PC-9 (cell line): ENCODE measurements at regions not wholly inside any gene's neighbourhood (a gene's known extent, or its start where the extent isn't known, plus 50 kb on each side); places are given as distances from the start of the nearest gene placed in this dataset.
"Not testable (repeated sequence)": the region's sequence is repeated elsewhere in the genome, so short reads cannot be mapped to it uniquely, and the experiment has no call there.

Experiments used
- BruUV-seq: library from RNA; stranded (reverse); fragments of 400-500 nt; replicated peaks from 2 replicates; lab custom pipeline; 2021; lab: Mats Ljungman, UMichigan
- CTCF ChIA-PET: fragments of 300-600 bp; sonication (Branson Sonifier 250); formaldehyde crosslinking; loops from one replicate; lab custom pipeline; 2022; ENCODE audit warnings: antibody characterized with exemption; lab: Charles Lee
- POLR2A ChIA-PET: fragments of 300-600 bp; sonication (Branson Sonifier 250); formaldehyde crosslinking; loops from one replicate; lab custom pipeline; 2022; ENCODE audit warnings: antibody characterized with exemption; ENCODE audit not compliant: unreplicated experiment; lab: Charles Lee
- DNase-seq, 2 experiments: peaks; one replicate each; pipeline versions ENCODE4 v3.0.0 to v3.0.0-alpha.2; 2015 to 2022; ENCODE audit warnings: mixed read lengths in 1 of 2
- H2AFZ ChIP-seq: fragments of 200-600 bp; sonication (generic); 2 replicates; pipeline ENCODE4 v1.8.1; 2017; ENCODE audit warnings: antibody characterized with exemption
- H3F3A ChIP-seq: fragments of 200-600 bp; sonication (generic); 2 replicates; pipeline ENCODE4 v1.8.1; 2017; ENCODE audit warnings: antibody characterized with exemption, mild to moderate bottlenecking, low read depth; ENCODE audit not compliant: insufficient read depth
- H3K27ac ChIP-seq: fragments of 200-600 bp; sonication (generic); 2 replicates; pipeline ENCODE4 v1.6.1; 2016; ENCODE audit warnings: mixed run types
- H3K27me3 ChIP-seq: fragments of 200-600 bp; sonication (generic); 2 replicates; pipeline ENCODE4 v1.6.1; 2016; ENCODE audit warnings: low read depth, mixed run types; ENCODE audit not compliant: insufficient read depth
- H3K36me3 ChIP-seq: fragments of 200-600 bp; sonication (generic); 2 replicates; pipeline ENCODE4 v1.6.1; 2016; ENCODE audit warnings: low read depth, mixed run types
- H3K4me1 ChIP-seq: fragments of 200-600 bp; sonication (generic); replicated peaks from 2 replicates; pipeline ENCODE4 v1.6.1; 2016; ENCODE audit warnings: mixed run types; ENCODE audit not compliant: insufficient read depth
- H3K4me2 ChIP-seq: fragments of 200-600 bp; sonication (generic); 2 replicates; pipeline ENCODE4 v1.6.1; 2017; ENCODE audit warnings: mixed run types
- H3K4me3 ChIP-seq: fragments of 200-600 bp; sonication (generic); 2 replicates; pipeline ENCODE4 v1.6.1; 2016; ENCODE audit warnings: mixed run types
- H3K79me2 ChIP-seq: fragments of 200-600 bp; sonication (generic); 2 replicates; pipeline ENCODE4 v1.6.1; 2017; ENCODE audit warnings: low read depth, mixed run types
- H3K9me2 ChIP-seq: fragments of 200-600 bp; sonication (generic); 2 replicates; pipeline ENCODE4 v1.8.1; 2017; ENCODE audit warnings: mild to moderate bottlenecking; ENCODE audit not compliant: insufficient read depth
- H3K9me3 ChIP-seq: fragments of 200-600 bp; sonication (generic); 2 replicates; pipeline ENCODE4 v1.8.1; 2016; ENCODE audit warnings: low read depth; ENCODE audit not compliant: insufficient read depth
- H4K20me1 ChIP-seq: fragments of 200-600 bp; sonication (generic); 2 replicates; pipeline ENCODE4 v1.8.1; 2017; ENCODE audit not compliant: insufficient read depth
- CTCF ChIP-seq: fragments of 200-600 bp; sonication (generic); conservative IDR thresholded peaks from 2 replicates; pipeline ENCODE4 v1.6.1; 2017; ENCODE audit warnings: mixed run types, antibody characterized with exemption, mild to moderate bottlenecking, moderate library complexity
- EZH2 ChIP-seq: fragments of 200-600 bp; sonication (generic); IDR thresholded peaks from 2 replicates; pipeline ENCODE4 v1.8.0; 2017; ENCODE audit warnings: antibody characterized with exemption, low read depth
- intact Hi-C: fragments of 100-400 bp; cut with micrococcal nuclease; formaldehyde crosslinking; loops from one replicate; pipeline ENCODE4 v1.10.0; 2022; ENCODE audit not compliant: unreplicated experiment

DNA sequence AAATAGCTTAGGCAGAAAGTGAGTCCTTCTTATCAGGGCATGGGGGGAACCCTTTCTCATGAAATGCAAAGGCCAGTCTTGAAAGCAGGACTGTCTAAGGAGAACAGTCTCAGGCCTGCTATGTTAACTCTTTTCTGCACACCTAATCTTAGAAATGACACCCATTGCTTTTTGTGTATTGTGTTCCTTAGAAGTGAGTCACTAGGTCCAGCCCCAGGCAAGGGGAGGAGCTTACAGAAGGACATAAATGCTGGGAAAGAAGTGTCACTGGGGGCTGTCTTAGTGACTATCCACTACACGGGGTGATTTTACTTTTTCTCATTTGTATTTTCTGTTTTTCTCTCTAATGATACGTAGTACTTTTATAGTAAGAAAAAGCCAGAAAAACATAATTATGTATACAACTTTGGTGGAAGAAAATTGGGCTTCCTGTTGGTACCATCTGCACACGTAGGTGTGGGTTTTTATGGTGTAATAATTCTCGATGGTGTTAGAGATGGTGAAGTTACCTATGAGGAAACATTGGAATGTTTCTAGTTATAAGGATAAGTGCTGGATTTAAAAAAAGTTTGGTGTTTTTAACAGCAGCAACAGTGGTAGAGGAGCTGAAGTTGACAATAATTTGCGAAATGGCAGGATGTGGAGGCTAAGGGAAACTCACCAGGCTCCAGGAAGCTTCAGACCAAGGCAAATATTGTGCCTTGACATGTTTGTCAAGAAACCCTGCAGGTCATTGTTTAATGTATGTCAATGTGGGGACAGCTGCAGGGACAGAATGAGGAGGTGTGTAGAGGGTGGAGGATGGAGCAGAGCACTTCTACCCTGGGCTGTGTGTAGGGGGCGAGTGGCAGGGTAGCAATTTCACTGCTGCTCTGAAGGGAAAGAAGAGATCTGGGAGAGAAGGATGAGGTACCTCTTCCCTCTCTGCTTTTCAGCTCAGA lies 214.9 kb downstream of the KTN1 start:
- H3K9me3 ChIP-seq = 0 out of 2 replicates have a peak, but pooled peaks cover 3% of the 10 kb centered on the region
- POLR2A ChIA-PET = no interaction called here
- H3K27ac ChIP-seq = peak overlapping the region; percentile 41
- peaks cover 32% of the 10 kb centered on the region for H3K4me1 ChIP-seq
- intact Hi-C loops = no loop called here
- TF ChIP-seq CTCF (no peak), EZH2 (no peak)
- H3K9me2 ChIP-seq = no peaks in the 10 kb centered on the region
- H3K36me3 ChIP-seq = no peaks in the 10 kb centered on the region
- CTCF ChIA-PET = interaction anchor here (0.6 kb wide), 1 partner anchor 1521 kb away, joined by 14 read pairs; no protein-coding TSS in a partner anchor
- no peak overlapping the region for H2AFZ ChIP-seq
- H3K4me3 ChIP-seq = no peak overlapping the region
- peaks cover 17% of the 10 kb centered on the region; the same call in 1 of the 2 replicates for H3F3A ChIP-seq
- DNase-seq = peak; percentile 56 to 63
- H3K27me3 ChIP-seq = no peaks in the 10 kb centered on the region
- peak overlapping the region; percentile 34 for H3K4me2 ChIP-seq
- no TSS peak for BruUV-seq
- no peaks in the 10 kb centered on the region for H4K20me1 ChIP-seq
- no peaks in the 10 kb centered on the region for H3K79me2 ChIP-seq

GRCh38 chr14:55796513-55796912 lies 216.5 kb downstream of the KTN1 start:
- H3K27ac ChIP-seq, H4K20me1 ChIP-seq, H3F3A ChIP-seq, H3K27me3 ChIP-seq, H3K4me3 ChIP-seq, H3K9me3 ChIP-seq, POLR2A ChIA-PET, DNase-seq, intact Hi-C loops, CTCF ChIA-PET, H3K36me3 ChIP-seq, BruUV-seq, H2AFZ ChIP-seq, H3K79me2 ChIP-seq, H3K4me2 ChIP-seq, H3K9me2 ChIP-seq: not testable (repeated sequence)
- H3K4me1 ChIP-seq = peaks cover 35% of the 10 kb centered on the region

DNA sequence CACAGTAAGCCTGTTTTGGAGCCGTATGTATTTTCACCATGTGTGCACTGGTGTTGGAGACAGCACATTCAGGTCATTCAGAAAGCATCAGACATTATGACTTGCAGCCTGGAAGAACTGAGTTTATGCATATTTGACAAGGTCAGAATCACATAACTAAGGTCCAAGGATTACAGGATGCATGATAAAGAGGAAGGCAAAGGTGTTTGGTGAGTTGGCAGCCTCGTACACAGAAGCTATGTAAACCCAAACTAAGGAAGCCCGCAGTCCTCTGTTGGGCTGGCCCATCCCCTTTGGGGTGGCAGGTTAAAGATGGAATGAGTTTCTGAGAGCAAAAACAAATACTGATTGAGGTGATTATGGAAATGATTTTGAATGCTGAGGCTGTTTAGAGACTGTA lies 218.4 kb downstream of the KTN1 start:
- Histone ChIP-seq H2AFZ (no peak overlapping the region), H3K9me3 (peaks cover 16% of the 10 kb centered on the region), H3K27me3 (no peaks in the 10 kb centered on the region), H3K79me2 (no peaks in the 10 kb centered on the region), H3K9me2 (no peaks in the 10 kb centered on the region), H3K36me3 (no peaks in the 10 kb centered on the region), H4K20me1 (no peaks in the 10 kb centered on the region), H3F3A (peaks cover 13% of the 10 kb centered on the region), H3K27ac (no peak overlapping the region), H3K4me3 (no peak overlapping the region), H3K4me1 (peaks cover 45% of the 10 kb centered on the region), H3K4me2 (no peak overlapping the region)
- POLR2A ChIA-PET = no interaction called here
- BruUV-seq = no TSS peak
- no peak for DNase-seq
- TF ChIP-seq EZH2 (no peak), CTCF (no peak)
- CTCF ChIA-PET = no interaction called here
- intact Hi-C loops = no loop called here
